Effector memory CD4-positive, alpha-beta T cell (primary cell): ENCODE measurements at regions not wholly inside any gene's neighbourhood (a gene's known extent, or its start where the extent isn't known, plus 50 kb on each side); places are given as distances from the start of the nearest gene placed in this dataset.

Experiments
- DNase-seq, 3 donors: peaks; one replicate each; pipeline ENCODE4 v3.0.0-alpha.2; 2020
- H3K27ac ChIP-seq: 2 replicates; pipeline ENCODE4 v1.7.0; 2013; ENCODE audit warnings: mild to moderate bottlenecking, low read length, moderate library complexity; ENCODE audit not compliant: insufficient read depth, poor library complexity, severe bottlenecking
- H3K27me3 ChIP-seq: replicated peaks from 2 replicates; pipeline ENCODE4 v1.7.0; 2013; ENCODE audit warnings: mild to moderate bottlenecking, low read length; ENCODE audit not compliant: insufficient read depth, control insufficient read depth, poor library complexity, severe bottlenecking
- H3K36me3 ChIP-seq: 2 replicates; pipeline ENCODE4 v1.7.0; 2013; ENCODE audit warnings: mild to moderate bottlenecking, low read length, moderate library complexity; ENCODE audit not compliant: control insufficient read depth, insufficient read depth
- H3K4me1 ChIP-seq: 2 replicates; pipeline ENCODE4 v1.7.0; 2013; ENCODE audit warnings: low read length, mild to moderate bottlenecking; ENCODE audit not compliant: control insufficient read depth, insufficient read depth, poor library complexity, severe bottlenecking
- H3K4me3 ChIP-seq: 2 replicates; pipeline ENCODE4 v1.7.0; 2013; ENCODE audit warnings: low read length, low read depth, mild to moderate bottlenecking; ENCODE audit not compliant: insufficient read depth, poor library complexity, severe bottlenecking
- H3K9me3 ChIP-seq: 2 replicates; pipeline ENCODE4 v1.7.0; 2013; ENCODE audit warnings: mild to moderate bottlenecking, low read length, moderate library complexity; ENCODE audit not compliant: control insufficient read depth

- DNase-seq: no peak
- no peaks in the 10 kb centered on the region for H3K27me3 ChIP-seq
- H3K27ac ChIP-seq: no peak overlapping the region
- H3K4me1 ChIP-seq: no peaks in the 10 kb centered on the region
- H3K9me3 ChIP-seq: no peaks in the 10 kb centered on the region
- no peak overlapping the region for H3K4me3 ChIP-seq
- H3K36me3 ChIP-seq: no peaks in the 10 kb centered on the region
These were observed 338.7 kb downstream of the CPS1 start for GRCh38 chr2:210895132-210895531.

- no peaks in the 10 kb centered on the region for H3K9me3 ChIP-seq
- no peaks in the 10 kb centered on the region for H3K36me3 ChIP-seq
- H3K4me1 ChIP-seq: no peaks in the 10 kb centered on the region
- no peaks in the 10 kb centered on the region for H3K27me3 ChIP-seq
- H3K4me3 ChIP-seq: no peak overlapping the region
- no peak for DNase-seq
- no peak overlapping the region for H3K27ac ChIP-seq
These were observed 342.7 kb downstream of the CPS1 start for GRCh38 chr2:210899131-210899530.

- no peaks in the 10 kb centered on the region for H3K9me3 ChIP-seq
- H3K27me3 ChIP-seq: no peaks in the 10 kb centered on the region
- DNase-seq: no peak
- H3K4me1 ChIP-seq: no peaks in the 10 kb centered on the region
- H3K36me3 ChIP-seq: no peaks in the 10 kb centered on the region
- H3K4me3 ChIP-seq: no peak overlapping the region
- no peak overlapping the region for H3K27ac ChIP-seq
These were observed 344.9 kb downstream of the CPS1 start for GRCh38 chr2:210901326-210901725.

GRCh38 chr2:210912779-210913178 is 356.4 kb downstream of the CPS1 start:
- Histone ChIP-seq H3K27ac (no peak overlapping the region), H3K9me3 (no peaks in the 10 kb centered on the region), H3K27me3 (no peaks in the 10 kb centered on the region), H3K36me3 (no peaks in the 10 kb centered on the region), H3K4me3 (no peak overlapping the region), H3K4me1 (no peaks in the 10 kb centered on the region)
- DNase-seq: no peak

GRCh38 chr2:210913461-210913860 is 357.1 kb downstream of the CPS1 start:
- no peaks in the 10 kb centered on the region for H3K27me3 ChIP-seq
- no peaks in the 10 kb centered on the region for H3K9me3 ChIP-seq
- H3K27ac ChIP-seq: no peak overlapping the region
- DNase-seq: no peak
- H3K36me3 ChIP-seq: no peaks in the 10 kb centered on the region
- no peak overlapping the region for H3K4me3 ChIP-seq
- no peaks in the 10 kb centered on the region for H3K4me1 ChIP-seq

GRCh38 chr2:210915912-210916311 is 359.5 kb downstream of the CPS1 start:
- no peak for DNase-seq
- Histone ChIP-seq H3K27ac (no peak overlapping the region), H3K4me3 (no peak overlapping the region), H3K4me1 (no peaks in the 10 kb centered on the region), H3K9me3 (no peaks in the 10 kb centered on the region), H3K27me3 (no peaks in the 10 kb centered on the region), H3K36me3 (no peaks in the 10 kb centered on the region)

- H3K9me3 ChIP-seq: no peaks in the 10 kb centered on the region
- H3K27me3 ChIP-seq: no peaks in the 10 kb centered on the region
- H3K36me3 ChIP-seq: no peaks in the 10 kb centered on the region
- H3K4me3 ChIP-seq: no peak overlapping the region
- H3K4me1 ChIP-seq: no peaks in the 10 kb centered on the region
- DNase-seq: no peak
- H3K27ac ChIP-seq: no peak overlapping the region
These were observed 361.1 kb downstream of the CPS1 start for GRCh38 chr2:210917465-210917864.

- Histone ChIP-seq H3K4me3 (no peak overlapping the region), H3K27me3 (no peaks in the 10 kb centered on the region), H3K9me3 (no peaks in the 10 kb centered on the region), H3K27ac (no peak overlapping the region), H3K4me1 (no peaks in the 10 kb centered on the region), H3K36me3 (no peaks in the 10 kb centered on the region)
- no peak for DNase-seq
These were observed 362.7 kb downstream of the CPS1 start for GRCh38 chr2:210919128-210919527.

- no peak overlapping the region for H3K4me3 ChIP-seq
- H3K9me3 ChIP-seq: no peaks in the 10 kb centered on the region
- no peaks in the 10 kb centered on the region for H3K27me3 ChIP-seq
- no peaks in the 10 kb centered on the region for H3K4me1 ChIP-seq
- DNase-seq: no peak
- H3K27ac ChIP-seq: no peak overlapping the region
- H3K36me3 ChIP-seq: no peaks in the 10 kb centered on the region
These were observed 366.0 kb downstream of the CPS1 start for GRCh38 chr2:210922419-210922818.

- H3K27me3 ChIP-seq: no peaks in the 10 kb centered on the region
- H3K4me1 ChIP-seq: no peaks in the 10 kb centered on the region
- H3K4me3 ChIP-seq: no peak overlapping the region
- no peak for DNase-seq
- H3K27ac ChIP-seq: no peak overlapping the region
- no peaks in the 10 kb centered on the region for H3K9me3 ChIP-seq
- H3K36me3 ChIP-seq: no peaks in the 10 kb centered on the region
These were observed 372.3 kb downstream of the CPS1 start for GRCh38 chr2:210928714-210929113.

GRCh38 chr2:210938228-210938627 is 381.8 kb downstream of the CPS1 start:
- Histone ChIP-seq H3K27ac (no peak overlapping the region), H3K27me3 (no peaks in the 10 kb centered on the region), H3K36me3 (no peaks in the 10 kb centered on the region), H3K9me3 (no peaks in the 10 kb centered on the region), H3K4me1 (no peaks in the 10 kb centered on the region), H3K4me3 (no peak overlapping the region)
- DNase-seq: no peak
